ENCODE measurements at regions not wholly inside any gene's neighbourhood (a gene's known extent, or its start where the extent isn't known, plus 50 kb on each side); places are given as distances from the start of the nearest gene placed in this dataset.

DNA sequence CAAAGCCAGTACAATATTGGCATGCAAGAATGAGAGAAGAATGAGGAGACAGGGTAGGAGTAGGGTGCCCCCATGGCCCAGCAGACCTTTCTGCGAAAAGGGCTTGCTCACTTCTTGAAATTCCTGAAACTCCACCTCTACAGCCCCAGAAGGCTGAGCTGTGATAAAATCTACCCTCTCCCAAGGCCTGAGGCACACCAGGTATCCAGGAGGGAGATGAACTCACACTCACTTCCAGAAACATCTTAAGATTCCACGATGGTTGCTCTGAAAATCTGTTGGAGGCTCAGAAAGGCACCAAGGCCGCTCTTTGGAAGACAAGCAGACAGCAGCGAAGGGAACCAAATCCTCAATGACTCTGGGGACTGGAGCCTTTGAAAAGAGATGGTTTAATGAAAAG is 297.5 kb downstream of the UACA start:
- TF ChIP-seq, protein P1, sequence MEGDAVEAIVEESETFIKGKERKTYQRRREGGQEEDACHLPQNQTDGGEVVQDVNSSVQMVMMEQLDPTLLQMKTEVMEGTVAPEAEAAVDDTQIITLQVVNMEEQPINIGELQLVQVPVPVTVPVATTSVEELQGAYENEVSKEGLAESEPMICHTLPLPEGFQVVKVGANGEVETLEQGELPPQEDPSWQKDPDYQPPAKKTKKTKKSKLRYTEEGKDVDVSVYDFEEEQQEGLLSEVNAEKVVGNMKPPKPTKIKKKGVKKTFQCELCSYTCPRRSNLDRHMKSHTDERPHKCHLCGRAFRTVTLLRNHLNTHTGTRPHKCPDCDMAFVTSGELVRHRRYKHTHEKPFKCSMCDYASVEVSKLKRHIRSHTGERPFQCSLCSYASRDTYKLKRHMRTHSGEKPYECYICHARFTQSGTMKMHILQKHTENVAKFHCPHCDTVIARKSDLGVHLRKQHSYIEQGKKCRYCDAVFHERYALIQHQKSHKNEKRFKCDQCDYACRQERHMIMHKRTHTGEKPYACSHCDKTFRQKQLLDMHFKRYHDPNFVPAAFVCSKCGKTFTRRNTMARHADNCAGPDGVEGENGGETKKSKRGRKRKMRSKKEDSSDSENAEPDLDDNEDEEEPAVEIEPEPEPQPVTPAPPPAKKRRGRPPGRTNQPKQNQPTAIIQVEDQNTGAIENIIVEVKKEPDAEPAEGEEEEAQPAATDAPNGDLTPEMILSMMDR (IDR thresholded peaks at IDR 0.05): no peak
- TF ChIP-seq POLR2A (IDR thresholded peaks at IDR 0.05; ENCODE audit: low read depth): no peak
- TF ChIP-seq EP300 (IDR thresholded peaks at IDR 0.05): no peak
- no peak for TF ChIP-seq POLR2AphosphoS5 (IDR thresholded peaks at IDR 0.05)
